NCI-H2227 (cell line): ENCODE measurements at regions not wholly inside any gene's neighbourhood (a gene's known extent, or its start where the extent isn't known, plus 50 kb on each side); places are given as distances from the start of the nearest gene placed in this dataset.

Experiments used
- DNase-seq: peaks from one replicate; lab custom pipeline; 2025; ENCODE audit not compliant: unreplicated experiment; lab: John Stamatoyannopoulos, UW

GRCh38 chr6:15996030-15996429 is 132.9 kb upstream of the MYLIP start:
- DNase-seq = no peak

- no peak for DNase-seq
Measured at GRCh38 chr6:15995493-15995892, 133.4 kb upstream of the MYLIP start.

GRCh38 chr6:15994814-15995459 is 133.9 kb upstream of the MYLIP start:
- DNase-seq = no peak

GRCh38 chr6:15993716-15994228 is 135.1 kb upstream of the MYLIP start:
- DNase-seq = no peak

GRCh38 chr6:15990179-15990578 is 138.7 kb upstream of the MYLIP start:
- DNase-seq = no peak

GRCh38 chr6:15989397-15989796 is 139.5 kb upstream of the MYLIP start:
- no peak for DNase-seq

GRCh38 chr6:15987569-15987968 is 141.3 kb upstream of the MYLIP start:
- DNase-seq = no peak

- DNase-seq = no peak
Measured at GRCh38 chr6:15986027-15986629, 142.8 kb upstream of the MYLIP start.

GRCh38 chr6:15985379-15985959 is 143.4 kb upstream of the MYLIP start:
- DNase-seq = no peak

- no peak for DNase-seq
Measured at GRCh38 chr6:15981956-15982355, 146.9 kb upstream of the MYLIP start.

GRCh38 chr6:15980801-15981200 is 148.1 kb upstream of the MYLIP start:
- no peak for DNase-seq

- DNase-seq = no peak
Measured at GRCh38 chr6:15978426-15978825, 150.5 kb upstream of the MYLIP start.

- no peak for DNase-seq
Measured at GRCh38 chr6:15977050-15977449, 151.8 kb upstream of the MYLIP start.

GRCh38 chr6:15974817-15975216 is 154.1 kb upstream of the MYLIP start:
- DNase-seq = no peak

GRCh38 chr6:15970517-15970916 is 158.4 kb upstream of the MYLIP start:
- DNase-seq = no peak

- DNase-seq = no peak
Measured at GRCh38 chr6:15969236-15969778, 159.6 kb upstream of the MYLIP start.

- DNase-seq = no peak
Measured at GRCh38 chr6:15968519-15968918, 160.4 kb upstream of the MYLIP start.

GRCh38 chr6:15966000-15966520 is 162.8 kb upstream of the MYLIP start:
- DNase-seq = no peak

- DNase-seq = no peak
Measured at GRCh38 chr6:15962449-15962764, 166.5 kb upstream of the MYLIP start.

GRCh38 chr6:15961635-15962448 is 167.0 kb upstream of the MYLIP start:
- no peak for DNase-seq
